Cardiac muscle cell (in vitro differentiated cells and primary cell): ENCODE measurements at regions not wholly inside any gene's neighbourhood (a gene's known extent, or its start where the extent isn't known, plus 50 kb on each side); places are given as distances from the start of the nearest gene placed in this dataset.
A peak's percentile ranks its signal among the peaks of the same experiment; 100 is the strongest.

ENCODE experiments used
- DNase-seq, 2 donors: peaks; one replicate each; pipeline versions ENCODE4 v3.0.0 to v3.0.0-alpha.2; 2010 to 2017; ENCODE audit warnings: low read depth in 1 of 2, low spot score in 1 of 2
- H3K27ac ChIP-seq: fragments of 200-600 bp; sonication (generic); 2 replicates; pipeline ENCODE4 v1.5.1; 2016
- H3K27me3 ChIP-seq: fragments of 200-600 bp; sonication (generic); 2 replicates; pipeline ENCODE4 v1.6.0; 2016; ENCODE audit warnings: control low read depth
- H3K36me3 ChIP-seq: fragments of 200-600 bp; sonication (generic); 2 replicates; pipeline ENCODE4 v1.5.1; 2016; ENCODE audit warnings: control low read depth
- H3K4me1 ChIP-seq: fragments of 200-600 bp; sonication (generic); 2 replicates; pipeline ENCODE4 v1.8.1; 2017; ENCODE audit warnings: low read depth, mild to moderate bottlenecking, mixed run types
- H3K4me3 ChIP-seq: fragments of 200-600 bp; sonication (generic); 2 replicates; pipeline ENCODE4 v1.5.1; 2016; ENCODE audit warnings: mild to moderate bottlenecking
- H3K9me3 ChIP-seq: fragments of 200-600 bp; sonication (generic); 2 replicates; pipeline ENCODE4 v1.5.1; 2017; ENCODE audit warnings: low read depth, mild to moderate bottlenecking, control low read depth
- CTCF ChIP-seq: IDR thresholded peaks from 2 replicates; pipeline ENCODE4 v1.5.1; 2012; ENCODE audit warnings: low read depth, mild to moderate bottlenecking, low read length

DNA sequence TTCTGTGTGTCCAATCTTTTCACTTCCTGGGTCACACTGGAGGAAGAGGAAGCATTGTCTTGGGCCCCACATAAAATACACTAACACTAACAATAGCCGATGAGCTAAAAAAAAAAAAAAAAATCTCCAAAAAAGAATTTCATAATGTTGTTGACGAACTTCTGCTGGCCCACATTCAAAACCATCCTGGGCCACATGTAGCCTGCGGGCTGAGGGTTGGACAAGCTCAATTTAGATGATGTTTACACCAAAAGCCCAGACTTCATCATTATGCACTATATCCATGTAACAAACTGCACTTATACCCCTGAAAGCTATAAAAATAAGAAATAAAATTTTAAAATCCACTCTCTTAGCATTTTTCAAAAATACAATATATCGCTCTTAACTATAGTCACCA, 187.8 kb upstream of the PTBP2 start:
- DNase-seq = no peak
- no peaks in the 10 kb centered on the region for H3K27me3 ChIP-seq
- peaks cover 7% of the 10 kb centered on the region for H3K4me1 ChIP-seq
- H3K27ac ChIP-seq = no peak overlapping the region
- TF ChIP-seq CTCF = no peak
- no peaks in the 10 kb centered on the region for H3K36me3 ChIP-seq
- no peak overlapping the region for H3K4me3 ChIP-seq
- no peaks in the 10 kb centered on the region for H3K9me3 ChIP-seq

DNA sequence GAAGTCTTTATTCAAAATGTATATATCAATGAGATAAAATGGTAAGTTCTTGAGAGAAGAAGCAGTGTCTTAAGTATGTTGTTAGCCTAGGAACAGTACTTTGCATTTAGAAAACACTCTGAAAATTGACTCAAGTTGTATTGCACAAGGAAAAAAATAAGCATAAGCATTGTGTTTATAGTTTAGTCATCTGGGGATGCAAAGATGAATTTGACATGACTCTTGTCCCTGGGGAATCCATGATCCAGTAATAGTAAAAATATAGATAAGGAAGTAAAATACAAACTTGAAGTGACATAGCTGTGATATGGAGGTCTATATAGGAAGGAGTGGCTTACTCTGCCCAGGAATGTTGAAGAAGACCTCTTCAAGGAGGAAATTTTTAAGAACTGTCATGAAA, 185.0 kb upstream of the PTBP2 start:
- no peaks in the 10 kb centered on the region for H3K27me3 ChIP-seq
- no peaks in the 10 kb centered on the region for H3K36me3 ChIP-seq
- H3K4me1 ChIP-seq = peaks cover 16% of the 10 kb centered on the region
- DNase-seq = no peak
- TF ChIP-seq CTCF = no peak
- no peak overlapping the region for H3K27ac ChIP-seq
- H3K9me3 ChIP-seq = no peaks in the 10 kb centered on the region
- no peak overlapping the region for H3K4me3 ChIP-seq

GRCh38 chr1:96538111-96538641, 183.4 kb upstream of the PTBP2 start:
- Histone ChIP-seq H3K36me3 (no peaks in the 10 kb centered on the region), H3K4me3 (no peak overlapping the region), H3K27me3 (no peaks in the 10 kb centered on the region), H3K4me1 (peaks cover 16% of the 10 kb centered on the region), H3K9me3 (no peaks in the 10 kb centered on the region), H3K27ac (peak overlapping the region; percentile 76)
- TF ChIP-seq CTCF = peak; percentile 38
- DNase-seq = peak; percentile 50 to 92

DNA sequence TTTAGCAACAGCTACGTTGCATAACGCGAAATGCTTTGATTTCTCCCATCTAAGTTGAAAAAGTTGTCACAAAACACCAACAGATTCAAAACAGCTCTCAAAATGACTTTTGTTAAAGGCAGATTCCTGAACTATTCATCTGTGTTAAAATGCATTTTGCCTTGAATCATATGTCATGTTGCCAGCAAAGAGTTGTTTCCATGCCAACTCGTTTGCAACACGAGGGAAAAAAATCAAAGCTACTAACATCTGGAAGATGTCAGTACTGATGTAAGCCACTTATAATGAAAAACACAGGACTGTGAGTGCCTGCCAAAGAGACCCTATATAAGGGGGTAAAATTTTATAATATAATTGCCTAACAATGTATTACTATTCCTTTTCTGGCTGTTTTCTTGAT, 182.7 kb upstream of the PTBP2 start:
- H3K4me1 ChIP-seq = peaks cover 16% of the 10 kb centered on the region
- H3K4me3 ChIP-seq = no peak overlapping the region
- peak; percentile 12 to 98 for DNase-seq
- TF ChIP-seq CTCF = no peak
- H3K27ac ChIP-seq = peak overlapping the region; percentile 76
- H3K9me3 ChIP-seq = no peaks in the 10 kb centered on the region
- H3K27me3 ChIP-seq = no peaks in the 10 kb centered on the region
- H3K36me3 ChIP-seq = no peaks in the 10 kb centered on the region

GRCh38 chr1:96541491-96541890, 180.1 kb upstream of the PTBP2 start:
- no peaks in the 10 kb centered on the region for H3K27me3 ChIP-seq
- no peaks in the 10 kb centered on the region for H3K9me3 ChIP-seq
- no peaks in the 10 kb centered on the region for H3K36me3 ChIP-seq
- no peak overlapping the region for H3K27ac ChIP-seq
- H3K4me3 ChIP-seq = no peak overlapping the region
- no peak for DNase-seq
- H3K4me1 ChIP-seq = peaks cover 16% of the 10 kb centered on the region
- TF ChIP-seq CTCF = no peak
